Keratinocyte (primary cell): ENCODE measurements at regions not wholly inside any gene's neighbourhood (a gene's known extent, or its start where the extent isn't known, plus 50 kb on each side); places are given as distances from the start of the nearest gene placed in this dataset.

ENCODE experiments used
- DNase-seq: peaks from one replicate; pipeline ENCODE4 v3.0.0-alpha.2; 2011; ENCODE audit warnings: low read depth, missing footprints, low spot score
- FAIRE-seq: peaks from 2 replicates; lab custom pipeline; 2011; peaks lifted over from hg19 to GRCh38; lab: Jason Lieb, UNC
- H2AFZ ChIP-seq: 2 replicates; pipeline ENCODE4 v1.6.0; 2012; ENCODE audit warnings: low read length, control low read depth, inconsistent platforms; ENCODE audit not compliant: control insufficient read depth
- H3K27ac ChIP-seq: 2 replicates; pipeline ENCODE4 v1.5.1; 2011; ENCODE audit warnings: low read length; ENCODE audit not compliant: control insufficient read depth, insufficient read depth
- H3K27me3 ChIP-seq: 3 replicates; pipeline ENCODE4 v1.6.0; 2011; ENCODE audit warnings: low read length; ENCODE audit not compliant: control insufficient read depth, insufficient read depth; ENCODE audit errors: extremely low read depth
- H3K36me3 ChIP-seq, 2 experiments: 2 replicates in 1 of 2; 3 replicates in 1 of 2; pipeline ENCODE4 v1.5.1; 2011; ENCODE audit warnings: low read length in 2 of 2, mild to moderate bottlenecking in 1 of 2; ENCODE audit not compliant: control insufficient read depth in 2 of 2, insufficient read depth in 2 of 2; ENCODE audit errors: extremely low read depth in 1 of 2
- H3K4me1 ChIP-seq: 3 replicates; pipeline ENCODE4 v1.5.1; 2011; ENCODE audit warnings: low read length; ENCODE audit not compliant: control insufficient read depth, insufficient read depth; ENCODE audit errors: extremely low read depth
- H3K4me2 ChIP-seq: 3 replicates; pipeline ENCODE4 v1.6.0; 2011; ENCODE audit warnings: low read depth, low read length; ENCODE audit not compliant: control insufficient read depth, insufficient read depth; ENCODE audit errors: extremely low read depth
- H3K4me3 ChIP-seq, 3 experiments: fragments of 200-600 bp in 1 of 3; sonication (generic) in 1 of 3; 2 replicates in 2 of 3; 3 replicates in 1 of 3; pipeline ENCODE4 v1.5.1; 2011 to 2016; ENCODE audit warnings: low read length in 3 of 3, mild to moderate bottlenecking in 3 of 3, control low read depth in 2 of 3, inconsistent platforms in 1 of 3, low read depth in 1 of 3, mixed read lengths in 1 of 3, mixed run types in 1 of 3, moderate library complexity in 1 of 3; ENCODE audit not compliant: control insufficient read depth in 2 of 3, insufficient read depth in 2 of 3; ENCODE audit errors: extremely low read depth in 1 of 3
- H3K79me2 ChIP-seq: 2 replicates; pipeline ENCODE4 v1.6.0; 2012; ENCODE audit warnings: low read length; ENCODE audit not compliant: control insufficient read depth, insufficient read depth
- H3K9ac ChIP-seq: 3 replicates; pipeline ENCODE4 v1.6.0; 2011; ENCODE audit warnings: low read length; ENCODE audit not compliant: control insufficient read depth, insufficient read depth; ENCODE audit errors: extremely low read depth
- H3K9me1 ChIP-seq: 3 replicates; pipeline ENCODE4 v1.6.0; 2011; ENCODE audit warnings: low read length; ENCODE audit not compliant: control insufficient read depth, insufficient read depth; ENCODE audit errors: extremely low read depth
- H3K9me3 ChIP-seq: 2 replicates; pipeline ENCODE4 v1.5.1; 2012; ENCODE audit warnings: low read depth, low read length; ENCODE audit not compliant: control insufficient read depth
- H4K20me1 ChIP-seq: 3 replicates; pipeline ENCODE4 v1.6.0; 2011; ENCODE audit warnings: low read length; ENCODE audit not compliant: control insufficient read depth, insufficient read depth; ENCODE audit errors: extremely low read depth
- CTCF ChIP-seq, 3 experiments: IDR thresholded peaks in 1 of 3; conservative IDR thresholded peaks in 1 of 3; optimal IDR thresholded peaks in 1 of 3; 2 replicates in 2 of 3; 3 replicates in 1 of 3; pipeline versions ENCODE3 to v1.5.1; 2011; ENCODE audit warnings: low read length in 3 of 3, mild to moderate bottlenecking in 3 of 3, moderate library complexity in 2 of 3, control low read depth in 1 of 3, inconsistent platforms in 1 of 3; ENCODE audit not compliant: insufficient read depth in 2 of 3; ENCODE audit errors: extremely low read depth in 1 of 3
- EZH2 ChIP-seq: IDR thresholded peaks from one replicate; pipeline ENCODE4 v1.6.1; 2012; ENCODE audit warnings: inconsistent platforms, mild to moderate bottlenecking, low read length, moderate library complexity
- dilution Hi-C: fragments of 300-500 bp; cut with MboI; formaldehyde crosslinking; loops from one replicate; pipeline ENCODE4 v1.7.0; 2020; ENCODE audit warnings: low sequenced_read_pairs; ENCODE audit not compliant: extremely low pct_ligation_motif_present

- H3K36me3 ChIP-seq: no peaks in the 10 kb centered on the region
- no peak overlapping the region for H3K4me2 ChIP-seq
- H3K27ac ChIP-seq: no peak overlapping the region
- H3K27me3 ChIP-seq: no peaks in the 10 kb centered on the region
- dilution Hi-C loops: no loop called here
- H3K79me2 ChIP-seq: no peaks in the 10 kb centered on the region
- H3K9me1 ChIP-seq: no peaks in the 10 kb centered on the region
- H4K20me1 ChIP-seq: no peaks in the 10 kb centered on the region
- DNase-seq: no peak
- H2AFZ ChIP-seq: no peak overlapping the region
- H3K9ac ChIP-seq: no peak overlapping the region
- no peak overlapping the region for H3K4me3 ChIP-seq
- H3K4me1 ChIP-seq: no peaks in the 10 kb centered on the region
- TF ChIP-seq EZH2: no peak
- TF ChIP-seq CTCF (optimal IDR thresholded peaks at IDR 0.05 in 1 of 3, IDR thresholded peaks at IDR 0.05 in 1 of 3, conservative IDR thresholded peaks at IDR 0.05 in 1 of 3; ENCODE audit: extremely low read depth in 1 of 3, insufficient read depth in 2 of 3, low read length in 3 of 3): no peak
- no peak for FAIRE-seq
- no peaks in the 10 kb centered on the region for H3K9me3 ChIP-seq
Observed at GRCh38 chr12:70149013-70149412, 94.2 kb upstream of the CNOT2 start.

- H3K79me2 ChIP-seq: no peaks in the 10 kb centered on the region
- TF ChIP-seq EZH2 (no peak), CTCF (optimal IDR thresholded peaks at IDR 0.05 in 1 of 3, IDR thresholded peaks at IDR 0.05 in 1 of 3, conservative IDR thresholded peaks at IDR 0.05 in 1 of 3; ENCODE audit: extremely low read depth in 1 of 3, insufficient read depth in 2 of 3, low read length in 3 of 3) (no peak)
- H3K9ac ChIP-seq: no peak overlapping the region
- FAIRE-seq (no peak), DNase-seq (no peak)
- no peak overlapping the region for H3K4me2 ChIP-seq
- H4K20me1 ChIP-seq: no peaks in the 10 kb centered on the region
- H3K9me3 ChIP-seq: no peaks in the 10 kb centered on the region
- no peaks in the 10 kb centered on the region for H3K27me3 ChIP-seq
- no peaks in the 10 kb centered on the region for H3K9me1 ChIP-seq
- no peaks in the 10 kb centered on the region for H3K36me3 ChIP-seq
- dilution Hi-C loops: no loop called here
- no peak overlapping the region for H2AFZ ChIP-seq
- no peaks in the 10 kb centered on the region for H3K4me1 ChIP-seq
- H3K27ac ChIP-seq: no peak overlapping the region
- no peak overlapping the region for H3K4me3 ChIP-seq
Observed at GRCh38 chr12:70149665-70150064, 93.6 kb upstream of the CNOT2 start.
